ENCODE measurements at regions not wholly inside any gene's neighbourhood (a gene's known extent, or its start where the extent isn't known, plus 50 kb on each side); places are given as distances from the start of the nearest gene placed in this dataset.

- TF ChIP-seq, protein P1, sequence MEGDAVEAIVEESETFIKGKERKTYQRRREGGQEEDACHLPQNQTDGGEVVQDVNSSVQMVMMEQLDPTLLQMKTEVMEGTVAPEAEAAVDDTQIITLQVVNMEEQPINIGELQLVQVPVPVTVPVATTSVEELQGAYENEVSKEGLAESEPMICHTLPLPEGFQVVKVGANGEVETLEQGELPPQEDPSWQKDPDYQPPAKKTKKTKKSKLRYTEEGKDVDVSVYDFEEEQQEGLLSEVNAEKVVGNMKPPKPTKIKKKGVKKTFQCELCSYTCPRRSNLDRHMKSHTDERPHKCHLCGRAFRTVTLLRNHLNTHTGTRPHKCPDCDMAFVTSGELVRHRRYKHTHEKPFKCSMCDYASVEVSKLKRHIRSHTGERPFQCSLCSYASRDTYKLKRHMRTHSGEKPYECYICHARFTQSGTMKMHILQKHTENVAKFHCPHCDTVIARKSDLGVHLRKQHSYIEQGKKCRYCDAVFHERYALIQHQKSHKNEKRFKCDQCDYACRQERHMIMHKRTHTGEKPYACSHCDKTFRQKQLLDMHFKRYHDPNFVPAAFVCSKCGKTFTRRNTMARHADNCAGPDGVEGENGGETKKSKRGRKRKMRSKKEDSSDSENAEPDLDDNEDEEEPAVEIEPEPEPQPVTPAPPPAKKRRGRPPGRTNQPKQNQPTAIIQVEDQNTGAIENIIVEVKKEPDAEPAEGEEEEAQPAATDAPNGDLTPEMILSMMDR (IDR thresholded peaks at IDR 0.05): no peak
- TF ChIP-seq POLR2A (IDR thresholded peaks at IDR 0.05): no peak
These were observed 139.1 kb upstream of the STK32A start for GRCh38 chr5:147095740-147096139.
